PC-3 (cell line): ENCODE measurements at regions not wholly inside any gene's neighbourhood (a gene's known extent, or its start where the extent isn't known, plus 50 kb on each side); places are given as distances from the start of the nearest gene placed in this dataset.
"Not testable (repeated sequence)": the region's sequence is repeated elsewhere in the genome, so short reads cannot be mapped to it uniquely, and the experiment has no call there.

ENCODE experiments used
- ATAC-seq: fragments of 200-7000 bp; cut with Tn5 transposase; 2 replicates; pipeline ENCODE4 v1.9.1; 2020; ENCODE audit warnings: mild to moderate bottlenecking, moderate library complexity
- BruUV-seq: library from RNA; stranded (reverse); fragments of 400-500 nt; replicated peaks from 2 replicates; lab custom pipeline; 2021; lab: Mats Ljungman, UMichigan
- CTCF ChIA-PET: fragments of 300-600 bp; sonication (Branson Sonifier 250); formaldehyde crosslinking; loops from one replicate; lab custom pipeline; 2022; ENCODE audit warnings: antibody characterized with exemption; lab: Charles Lee
- POLR2A ChIA-PET: fragments of 300-600 bp; sonication (Branson Sonifier 250); formaldehyde crosslinking; loops from one replicate; lab custom pipeline; 2022; ENCODE audit warnings: antibody characterized with exemption; ENCODE audit not compliant: unreplicated experiment; lab: Charles Lee
- DNase-seq: peaks from one replicate; pipeline ENCODE4 v3.0.0-alpha.2; 2015
- H2AFZ ChIP-seq: fragments of 300-600 bp; sonication (generic); 2 replicates; pipeline ENCODE4 v1.6.0; 2016; ENCODE audit warnings: antibody characterized with exemption, low read length
- H3F3A ChIP-seq: fragments of 300-600 bp; sonication (generic); one replicate; pipeline ENCODE4 v1.6.0; 2017; ENCODE audit warnings: antibody characterized with exemption, low read length, control low read depth, mild to moderate bottlenecking; ENCODE audit not compliant: unreplicated experiment
- H3K27ac ChIP-seq: fragments of 300-600 bp; sonication (generic); 2 replicates; pipeline ENCODE4 v1.5.1; 2016; ENCODE audit warnings: mild to moderate bottlenecking, low read length
- H3K27me3 ChIP-seq: fragments of 300-600 bp; sonication (generic); 2 replicates; pipeline ENCODE4 v1.6.1; 2016; ENCODE audit warnings: low read length, mixed read lengths
- H3K36me3 ChIP-seq: fragments of 300-600 bp; sonication (generic); 2 replicates; pipeline ENCODE4 v1.6.1; 2016; ENCODE audit warnings: low read depth, mixed run types, low read length, mixed read lengths
- H3K4me1 ChIP-seq: fragments of 300-600 bp; sonication (generic); 2 replicates; pipeline ENCODE4 v1.5.1; 2016; ENCODE audit warnings: low read length; ENCODE audit not compliant: insufficient read depth
- H3K4me2 ChIP-seq: fragments of 300-600 bp; sonication (generic); 2 replicates; pipeline ENCODE4 v1.6.0; 2016; ENCODE audit warnings: low read length
- H3K4me3 ChIP-seq: fragments of 300-600 bp; sonication (generic); 2 replicates; pipeline ENCODE4 v1.5.1; 2016; ENCODE audit warnings: mild to moderate bottlenecking, low read length, mixed read lengths
- H3K79me2 ChIP-seq: fragments of 300-600 bp; sonication (generic); 2 replicates; pipeline ENCODE4 v1.6.1; 2017; ENCODE audit warnings: low read length, mixed read lengths
- H3K9ac ChIP-seq: fragments of 300-600 bp; sonication (generic); 2 replicates; pipeline ENCODE4 v1.6.0; 2016; ENCODE audit warnings: mild to moderate bottlenecking, low read length
- H3K9me2 ChIP-seq: fragments of 300-600 bp; sonication (generic); replicated peaks from 2 replicates; pipeline ENCODE4 v1.6.1; 2016; ENCODE audit warnings: mixed run types, low read length, mixed read lengths
- H3K9me3 ChIP-seq: fragments of 300-600 bp; sonication (generic); 2 replicates; pipeline ENCODE4 v1.6.1; 2016; ENCODE audit warnings: low read length, mixed read lengths
- H4K20me1 ChIP-seq: fragments of 300-600 bp; sonication (generic); 2 replicates; pipeline ENCODE4 v1.6.1; 2016; ENCODE audit warnings: low read length, mixed read lengths
- CTCF ChIP-seq: fragments of 300-600 bp; sonication (generic); conservative IDR thresholded peaks from 2 replicates; pipeline ENCODE4 v1.5.1; 2017; ENCODE audit warnings: antibody characterized with exemption, low read depth, mild to moderate bottlenecking, low read length
- EZH2 ChIP-seq: fragments of 300-600 bp; sonication (generic); IDR thresholded peaks from one replicate; pipeline ENCODE4 v1.6.1; 2017; ENCODE audit warnings: antibody characterized with exemption, mild to moderate bottlenecking, low read length; ENCODE audit not compliant: unreplicated experiment
- EZH2phosphoT487 ChIP-seq: fragments of 300-600 bp; sonication (generic); IDR thresholded peaks from 2 replicates; pipeline ENCODE4 v1.6.1; 2018; ENCODE audit warnings: mild to moderate bottlenecking, antibody characterized with exemption, low read length, borderline replicate concordance
- intact Hi-C: fragments of 100-400 bp; cut with micrococcal nuclease; formaldehyde crosslinking; loops from 2 replicates; pipeline ENCODE4 v1.9.0; 2023

DNA sequence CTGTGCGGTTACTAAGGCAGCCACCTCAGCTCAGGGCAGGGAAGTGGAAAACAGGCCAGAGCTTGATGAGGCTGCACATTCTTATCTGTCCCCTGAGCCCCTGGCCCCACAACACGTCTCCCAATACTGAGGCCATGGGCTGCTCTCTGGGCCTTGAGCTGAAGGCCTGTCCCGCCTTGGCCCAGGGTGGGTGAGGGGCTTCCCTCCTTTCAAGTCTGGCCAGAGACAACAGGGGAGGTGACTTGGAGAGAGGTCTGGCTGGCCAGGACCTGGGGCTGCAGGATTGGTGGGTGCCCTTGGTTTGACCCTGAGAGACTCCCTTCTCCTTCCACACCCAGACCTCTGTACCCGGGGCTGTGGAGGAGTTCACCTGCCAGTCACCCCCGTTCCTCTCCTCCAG lies 563.8 kb downstream of the PTPRU start:
- CTCF ChIA-PET, result no interaction called here
- Histone ChIP-seq H3K79me2 (no peaks in the 10 kb centered on the region), H3K9ac (no peak overlapping the region), H3F3A (no peaks in the 10 kb centered on the region), H3K27ac (no peak overlapping the region), H3K9me3 (no peaks in the 10 kb centered on the region), H3K4me3 (no peak overlapping the region), H3K9me2 (no peaks in the 10 kb centered on the region), H3K27me3 (peaks cover 11% of the 10 kb centered on the region), H2AFZ (no peak overlapping the region), H3K36me3 (no peaks in the 10 kb centered on the region), H3K4me2 (no peak overlapping the region), H3K4me1 (peaks cover 3% of the 10 kb centered on the region; the same call in 1 of the 2 replicates), H4K20me1 (no peaks in the 10 kb centered on the region)
- POLR2A ChIA-PET, result no interaction called here
- no peak for DNase-seq
- TF ChIP-seq EZH2 (no peak), EZH2phosphoT487 (no peak), CTCF (no peak)
- ATAC-seq, result no peak
- intact Hi-C loops, result no loop called here
- BruUV-seq, result no TSS peak

- no peak overlapping the region for H3K27ac ChIP-seq
- H3K79me2 ChIP-seq, result no peaks in the 10 kb centered on the region
- POLR2A ChIA-PET, result no interaction called here
- no peaks in the 10 kb centered on the region for H3K9me3 ChIP-seq
- no peak overlapping the region for H3K4me3 ChIP-seq
- ATAC-seq (no peak), DNase-seq (no peak)
- no peak overlapping the region for H3K9ac ChIP-seq
- no peak for TF ChIP-seq EZH2phosphoT487
- no peak for TF ChIP-seq EZH2
- TF ChIP-seq CTCF, result no peak
- H3F3A ChIP-seq, result no peaks in the 10 kb centered on the region
- intact Hi-C loops, result no loop called here
- no peaks in the 10 kb centered on the region for H4K20me1 ChIP-seq
- no peaks in the 10 kb centered on the region for H3K9me2 ChIP-seq
- BruUV-seq, result no TSS peak
- no peaks in the 10 kb centered on the region for H3K36me3 ChIP-seq
- CTCF ChIA-PET, result no interaction called here
- no peak overlapping the region for H2AFZ ChIP-seq
- H3K27me3 ChIP-seq, result peaks cover 11% of the 10 kb centered on the region
- peaks cover 3% of the 10 kb centered on the region; the same call in 1 of the 2 replicates for H3K4me1 ChIP-seq
- no peak overlapping the region for H3K4me2 ChIP-seq
Measured at GRCh38 chr1:29798699-29799566, 562.6 kb downstream of the PTPRU start.

GRCh38 chr1:29797125-29797524 lies 560.8 kb downstream of the PTPRU start:
- H3K4me3 ChIP-seq, BruUV-seq, H3K79me2 ChIP-seq, H3K9me2 ChIP-seq, DNase-seq, H3K4me2 ChIP-seq, H2AFZ ChIP-seq, ATAC-seq, H3K9ac ChIP-seq, CTCF ChIA-PET, H3K4me1 ChIP-seq, H3K27ac ChIP-seq, H3K27me3 ChIP-seq, H3F3A ChIP-seq, POLR2A ChIA-PET, intact Hi-C loops, H3K9me3 ChIP-seq, H4K20me1 ChIP-seq, H3K36me3 ChIP-seq: not testable (repeated sequence)

- ATAC-seq, H3K27ac ChIP-seq, H3K9me3 ChIP-seq, DNase-seq, H3F3A ChIP-seq, POLR2A ChIA-PET, CTCF ChIA-PET, H3K4me2 ChIP-seq, intact Hi-C loops, H3K4me1 ChIP-seq, H4K20me1 ChIP-seq, H2AFZ ChIP-seq, H3K36me3 ChIP-seq, H3K79me2 ChIP-seq, H3K27me3 ChIP-seq, H3K4me3 ChIP-seq, H3K9me2 ChIP-seq, H3K9ac ChIP-seq, BruUV-seq: not testable (repeated sequence)
Measured at GRCh38 chr1:29795965-29796364, 559.6 kb downstream of the PTPRU start.
